GM18517 (cell line): ENCODE measurements at regions not wholly inside any gene's neighbourhood (a gene's known extent, or its start where the extent isn't known, plus 50 kb on each side); places are given as distances from the start of the nearest gene placed in this dataset.

Experiments used
- ATAC-seq: cut with Tn5 transposase; IDR thresholded peaks from one replicate; pipeline ENCODE4 v1.9.1; 2021; ENCODE audit warnings: mild to moderate bottlenecking, moderate library complexity; ENCODE audit not compliant: unreplicated experiment

DNA sequence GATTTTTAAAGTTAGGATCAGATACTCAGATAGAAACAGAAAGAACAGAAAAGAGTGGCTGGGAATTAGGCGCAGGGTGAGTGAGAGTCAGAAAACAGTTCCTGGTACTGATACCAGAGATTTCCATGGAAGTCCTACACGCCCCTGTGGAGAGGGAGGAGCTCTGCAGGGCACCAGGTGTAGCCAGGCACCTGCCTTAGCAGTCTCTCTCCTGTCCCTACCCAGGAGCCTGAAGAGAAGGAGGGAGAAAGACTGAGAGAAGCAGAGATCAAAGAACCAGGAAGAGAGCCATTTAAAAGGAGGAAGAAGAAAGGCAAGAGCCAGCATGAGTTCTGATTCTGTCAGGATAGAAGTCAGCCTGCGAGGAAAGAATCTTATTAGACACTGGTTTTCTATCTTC is 65.0 kb downstream of the CBLN1 start:
- ATAC-seq = no peak

GRCh38 chr16:49213594-49213993 is 68.0 kb downstream of the CBLN1 start:
- no peak for ATAC-seq

GRCh38 chr16:49204191-49204590 is 77.4 kb downstream of the CBLN1 start:
- no peak for ATAC-seq

- no peak for ATAC-seq
Measured at GRCh38 chr16:49203361-49203760, 78.3 kb downstream of the CBLN1 start.

DNA sequence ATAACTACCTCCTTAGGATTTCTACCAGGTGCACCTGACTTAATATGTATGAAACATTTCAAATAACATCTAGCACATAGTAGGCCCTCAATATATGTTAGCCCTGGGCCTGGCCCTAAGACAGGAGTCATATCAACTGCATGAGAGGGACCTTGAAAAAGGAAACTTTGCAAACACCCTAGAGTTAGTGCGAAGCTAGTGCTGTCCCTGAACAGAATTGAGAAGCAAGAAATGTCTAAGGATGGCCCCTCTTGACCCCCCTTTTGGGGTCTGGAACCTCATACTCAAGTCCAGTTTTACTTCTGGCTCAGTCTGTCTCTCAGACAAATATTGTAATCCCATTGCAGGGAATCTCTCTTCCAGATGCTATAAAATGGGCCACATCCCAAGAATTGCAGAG is 80.5 kb downstream of the CBLN1 start:
- no peak for ATAC-seq

DNA sequence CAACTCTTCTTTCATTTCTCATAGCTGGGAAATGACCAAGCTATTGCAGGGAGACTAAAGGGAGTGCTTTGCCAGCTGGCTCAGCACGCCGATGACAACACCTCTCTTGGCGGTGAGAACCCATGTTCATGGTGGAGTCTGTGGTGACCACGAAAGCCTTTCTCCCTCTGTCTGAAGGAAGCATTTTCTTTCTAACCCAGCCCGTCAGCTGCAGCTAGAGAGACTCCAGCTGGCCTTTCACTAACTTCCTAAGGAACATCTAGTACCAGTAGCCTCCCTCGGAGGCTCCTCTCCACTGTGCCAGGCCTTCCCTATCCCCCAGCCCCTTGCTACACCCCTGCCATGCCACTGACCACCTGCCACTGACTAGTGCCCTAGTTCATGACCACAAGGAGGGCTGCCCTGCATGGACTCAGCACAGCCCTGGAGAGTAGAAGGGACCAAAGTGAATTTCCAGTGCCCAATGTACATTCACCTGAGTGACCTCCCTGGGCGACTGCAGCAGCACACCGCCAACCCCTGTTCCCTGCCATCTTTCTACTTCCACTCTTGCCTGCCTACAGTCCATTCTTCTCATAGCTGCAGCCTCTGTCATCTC is 81.3 kb downstream of the CBLN1 start:
- ATAC-seq = no peak

DNA sequence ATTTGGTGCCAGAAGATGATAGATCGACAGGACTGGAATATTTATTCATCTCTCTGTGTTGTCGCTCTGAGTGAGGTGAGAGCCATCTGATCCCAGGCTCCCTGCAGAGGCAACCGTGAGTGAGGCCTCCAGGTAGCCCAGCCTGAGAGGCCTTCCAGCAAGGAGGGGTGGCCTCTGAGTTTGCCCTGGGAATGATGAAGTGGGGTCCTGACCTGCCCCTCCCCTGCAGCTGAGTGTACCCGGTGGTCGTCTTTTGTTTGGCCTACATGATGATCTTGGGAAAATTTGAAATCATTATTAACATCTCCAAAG is 86.4 kb downstream of the CBLN1 start:
- ATAC-seq = no peak

DNA sequence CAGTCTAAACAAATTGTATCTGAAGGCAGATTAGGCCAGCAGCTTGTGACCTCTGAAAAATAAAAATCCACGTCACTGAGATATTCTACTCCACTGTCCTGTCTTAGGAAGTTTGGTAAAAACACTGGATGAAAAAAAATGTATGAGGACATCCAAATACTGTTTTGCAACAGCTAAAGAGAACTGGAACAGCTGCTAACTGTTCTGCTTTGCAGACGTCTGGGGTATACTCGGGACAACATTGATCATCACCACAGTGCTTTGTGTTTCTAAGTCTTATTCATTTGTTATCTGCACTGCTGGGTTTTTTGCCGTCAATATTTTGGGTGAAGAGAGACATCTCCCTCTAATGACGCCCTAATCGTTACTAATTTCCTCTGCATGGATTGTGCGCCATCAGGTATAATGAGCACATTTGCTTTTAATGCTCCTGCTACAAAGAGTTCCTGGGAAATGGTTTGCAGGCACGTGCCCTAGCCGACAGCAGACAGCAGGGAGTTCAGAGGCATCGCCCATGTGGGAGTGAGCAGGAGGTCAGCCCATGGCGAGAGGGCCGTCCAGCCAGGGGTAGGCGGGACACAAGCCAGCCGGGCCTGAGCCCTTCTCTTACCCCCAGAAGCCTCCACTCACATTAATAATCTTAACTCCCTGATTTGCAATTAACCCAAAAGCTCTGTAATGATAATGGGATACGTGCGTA is 87.0 kb downstream of the CBLN1 start:
- no peak for ATAC-seq

DNA sequence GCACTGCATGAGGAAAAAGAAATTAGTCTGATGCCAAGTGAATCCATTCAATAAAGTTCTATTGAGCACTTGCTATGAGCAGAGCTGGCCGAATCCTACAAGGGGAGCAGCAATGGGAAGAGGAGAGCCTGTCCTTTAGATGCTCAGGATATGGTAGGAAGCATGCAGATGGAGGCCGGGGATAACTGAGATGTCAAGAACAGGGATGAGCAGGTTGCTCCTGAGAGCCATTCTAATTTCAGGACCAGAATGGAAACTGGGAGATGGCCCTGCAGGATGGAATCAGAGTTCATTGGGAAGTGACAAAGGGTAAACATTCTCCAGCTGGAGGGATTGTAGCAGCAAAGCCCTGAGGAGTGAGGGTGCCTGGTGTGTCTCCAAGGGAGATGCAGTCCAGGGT is 88.0 kb downstream of the CBLN1 start:
- ATAC-seq = no peak

DNA sequence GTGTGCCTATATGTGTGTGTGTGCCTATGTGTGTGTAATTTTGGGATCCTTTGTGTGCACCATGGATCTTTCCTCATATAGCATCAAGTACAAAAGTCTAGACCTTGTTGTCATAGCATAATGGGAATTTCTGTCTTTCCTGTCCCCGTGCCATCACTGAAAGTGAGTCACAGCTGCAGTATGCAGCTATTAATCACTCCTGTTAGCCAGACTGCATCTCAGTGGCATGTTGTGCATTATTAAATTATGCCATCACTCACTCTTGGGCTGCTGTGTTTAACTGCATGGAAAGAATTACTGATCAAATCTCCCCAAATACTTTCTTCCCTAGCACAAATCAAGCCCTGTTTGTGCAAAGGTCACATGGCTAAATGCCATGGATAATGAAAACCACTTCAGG is 92.4 kb downstream of the CBLN1 start:
- no peak for ATAC-seq

DNA sequence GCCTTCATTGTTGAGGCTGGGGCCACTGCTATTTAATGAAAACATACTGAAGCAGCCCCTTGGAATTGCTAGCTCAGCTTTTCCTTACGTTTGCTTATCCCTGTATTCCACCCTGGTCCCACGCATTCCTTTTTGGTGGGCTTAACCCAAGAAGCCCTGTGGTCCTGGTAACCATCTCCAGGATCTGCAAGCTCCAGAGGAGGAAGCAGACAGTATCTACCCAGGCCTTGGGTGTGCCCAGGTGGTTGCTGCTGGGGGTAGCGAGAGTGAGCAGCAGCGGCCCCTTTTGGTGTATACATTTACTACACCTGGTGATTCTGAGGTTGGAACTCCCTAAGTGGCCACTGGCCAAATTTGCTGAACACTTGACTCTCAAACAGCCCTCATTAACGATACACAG is 97.7 kb downstream of the CBLN1 start:
- no peak for ATAC-seq

GRCh38 chr16:49181791-49182518 is 99.7 kb downstream of the CBLN1 start:
- no peak for ATAC-seq

DNA sequence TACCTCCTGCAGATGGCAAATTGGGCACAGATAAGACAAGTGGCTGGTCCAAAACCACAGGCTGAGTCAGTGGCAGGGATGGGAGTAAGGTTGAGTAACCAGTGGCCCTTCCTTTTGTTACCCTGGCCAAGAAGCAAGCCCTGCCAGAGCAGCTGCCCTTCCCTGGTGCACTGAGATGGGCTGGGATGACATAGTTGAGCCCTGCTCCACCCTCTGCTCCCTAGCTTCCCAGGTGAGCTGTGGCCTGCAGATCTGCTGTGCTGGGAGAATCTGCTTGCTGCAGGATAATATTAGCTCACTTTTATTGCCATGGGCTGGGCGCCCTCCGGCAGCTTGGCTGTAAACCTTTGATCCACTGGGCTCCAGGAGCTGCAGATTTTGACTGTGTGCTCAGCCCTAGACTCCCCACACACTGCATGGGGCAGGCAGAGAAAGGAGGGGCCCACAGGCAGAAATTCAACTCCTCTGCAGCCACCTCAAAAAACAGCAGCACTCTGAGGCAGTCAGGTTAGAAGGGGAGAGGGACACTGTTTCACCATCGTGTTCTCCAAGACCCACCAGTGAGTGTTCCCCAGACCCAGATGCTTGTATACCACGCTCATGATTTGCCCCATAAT is 101.8 kb downstream of the CBLN1 start:
- ATAC-seq = no peak

DNA sequence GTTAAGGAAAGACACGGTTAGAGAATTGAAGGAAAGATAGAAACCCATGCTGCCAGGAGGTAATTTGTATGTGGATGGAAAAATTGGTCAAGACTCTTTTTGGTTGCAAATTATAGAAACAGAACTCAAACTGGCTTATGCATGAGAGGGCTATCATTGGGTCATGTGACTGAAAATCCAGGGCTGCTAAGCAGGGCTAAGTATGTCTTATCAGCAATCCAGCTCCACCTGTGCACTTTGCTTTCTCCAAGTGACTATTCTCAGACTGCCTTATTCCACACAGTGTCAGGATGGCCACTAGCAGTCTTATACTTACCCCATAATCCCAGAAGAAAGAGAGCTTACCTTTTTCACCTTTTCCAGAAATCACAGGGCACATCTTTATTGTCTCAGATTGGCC is 113.5 kb downstream of the CBLN1 start:
- no peak for ATAC-seq

DNA sequence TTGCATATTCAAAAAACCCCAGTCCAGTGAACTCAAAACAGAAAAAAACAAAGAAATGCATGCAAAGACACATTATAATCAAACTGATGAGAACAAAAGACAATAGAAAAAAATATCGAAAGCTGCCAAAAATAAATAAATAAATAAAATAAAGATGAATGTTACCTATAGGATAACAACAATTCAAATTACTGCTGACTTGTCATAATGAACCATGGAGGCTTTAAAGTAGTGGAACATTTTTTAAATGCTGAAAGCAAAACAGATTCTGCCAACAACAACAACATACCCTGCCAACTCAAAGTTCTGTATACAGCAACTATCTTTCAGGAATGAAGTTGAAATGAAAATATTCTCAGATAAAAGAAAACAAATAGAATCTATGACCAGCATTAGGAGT is 116.6 kb downstream of the CBLN1 start:
- ATAC-seq = no peak

DNA sequence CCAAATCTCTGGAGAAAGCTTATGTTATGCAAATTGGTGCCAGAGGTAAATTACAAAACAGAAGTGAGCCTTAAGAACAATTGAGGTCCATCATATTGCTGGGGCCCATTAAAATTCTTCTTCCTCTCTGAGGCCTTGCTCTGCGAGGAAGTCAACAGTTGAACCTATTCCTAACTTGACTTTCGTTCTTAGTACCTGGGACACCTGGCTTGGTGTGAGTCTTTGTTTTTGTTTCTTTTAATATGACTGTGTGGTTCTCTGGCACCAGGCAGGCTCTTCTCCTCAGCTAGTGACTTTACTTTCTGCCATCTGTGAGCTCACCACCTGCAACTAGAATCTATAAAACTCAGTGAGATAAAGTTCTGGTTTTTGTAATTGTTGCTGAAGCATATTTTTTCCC is 120.4 kb downstream of the CBLN1 start:
- no peak for ATAC-seq

DNA sequence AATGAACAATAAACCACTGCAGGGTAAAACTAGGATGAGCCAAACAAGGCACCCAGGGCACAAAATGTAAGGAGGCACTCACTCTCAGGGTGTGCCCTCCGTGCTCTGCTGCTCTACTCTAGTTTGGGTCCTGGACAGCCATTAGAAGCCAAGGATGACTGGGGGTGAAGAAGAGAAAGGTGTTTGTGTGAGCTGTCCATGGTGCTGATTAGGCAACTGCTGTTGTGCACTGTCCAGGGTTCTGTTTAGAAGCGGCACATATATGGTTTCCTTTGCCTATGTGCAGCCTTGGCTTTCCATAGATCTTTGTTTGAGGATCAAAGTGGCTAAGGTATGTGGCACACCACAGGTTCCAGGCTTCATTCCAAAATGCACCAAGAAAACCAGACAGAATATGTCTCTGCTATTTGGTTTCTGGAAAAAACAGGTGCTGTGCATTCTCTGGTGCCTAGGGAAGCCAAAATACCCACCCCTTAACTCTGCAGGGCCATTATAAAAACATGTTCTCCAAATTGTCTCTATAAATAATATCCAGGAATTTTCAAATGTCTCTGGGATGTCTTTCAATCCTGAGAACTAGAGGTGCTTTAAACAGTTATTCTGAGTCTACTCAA is 123.5 kb downstream of the CBLN1 start:
- ATAC-seq = no peak

DNA sequence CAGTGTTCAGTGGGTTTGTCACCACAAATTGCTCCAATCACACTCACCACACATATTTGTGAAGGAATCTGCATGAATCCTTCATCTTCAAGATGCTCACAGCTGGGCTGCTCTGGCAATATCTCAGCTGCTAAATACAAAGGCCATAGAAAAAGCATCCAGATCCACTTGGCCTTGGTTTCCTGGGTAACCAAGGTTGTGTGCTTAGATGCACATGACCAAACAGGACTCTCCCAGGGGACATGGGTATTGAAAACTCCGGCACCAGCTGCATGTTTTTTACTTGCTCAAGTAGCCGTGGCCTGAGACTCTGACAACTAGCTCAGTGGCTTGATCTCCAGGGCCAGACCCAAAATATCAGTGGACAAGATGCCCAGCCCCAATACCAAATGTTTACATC is 131.3 kb downstream of the CBLN1 start:
- no peak for ATAC-seq

DNA sequence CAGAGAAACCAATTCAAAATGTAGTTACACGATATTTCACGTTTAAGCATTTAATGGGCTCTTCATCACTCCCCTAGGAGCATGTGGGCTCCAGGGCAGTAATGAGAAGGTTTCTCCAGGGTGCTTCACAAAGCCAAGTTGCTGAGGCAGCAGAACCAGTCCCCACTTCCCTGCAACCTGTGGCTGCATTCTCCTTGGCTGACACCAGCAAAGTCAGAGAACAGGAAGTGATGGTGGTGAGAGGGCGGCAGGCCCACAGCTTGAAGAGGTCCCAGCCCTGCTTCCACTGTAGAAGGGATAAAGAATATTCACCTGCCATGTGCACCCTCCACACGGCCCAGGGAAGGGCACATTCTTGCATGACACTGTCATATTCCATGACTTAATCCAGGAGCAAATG is 133.2 kb downstream of the CBLN1 start:
- no peak for ATAC-seq

- no peak for ATAC-seq
Measured at GRCh38 chr16:49140618-49141017, 141.0 kb downstream of the CBLN1 start.

DNA sequence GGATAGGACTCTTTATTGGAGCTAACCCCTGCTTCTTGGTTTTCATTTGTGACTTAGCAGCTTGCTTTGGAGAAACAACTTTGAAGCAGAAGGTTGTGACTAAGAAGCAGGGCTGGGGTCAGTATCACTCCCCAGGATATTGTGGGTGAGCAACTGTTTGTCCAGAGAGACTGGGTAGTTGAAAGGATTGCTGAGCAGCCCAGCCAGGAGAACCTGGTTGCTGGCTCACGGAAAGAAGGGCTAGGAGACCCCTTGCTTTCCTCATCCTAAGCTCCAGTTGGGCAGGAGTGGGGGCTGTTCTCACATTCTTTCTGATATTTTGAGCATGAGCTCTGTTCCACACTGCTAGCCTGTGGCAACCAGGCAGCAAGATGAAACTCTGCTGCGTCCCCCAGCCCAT is 151.2 kb downstream of the CBLN1 start:
- no peak for ATAC-seq

- no peak for ATAC-seq
Measured at GRCh38 chr16:49129935-49130334, 151.7 kb downstream of the CBLN1 start.
